ENCODE measurements at regions not wholly inside any gene's neighbourhood (a gene's known extent, or its start where the extent isn't known, plus 50 kb on each side); places are given as distances from the start of the nearest gene placed in this dataset.

- Histone ChIP-seq H3K4me3 (replicated peaks in 1 of 3; ENCODE audit: insufficient read depth in 1 of 3, low read depth in 2 of 3, low read length in 3 of 3) (no peak overlapping the region), H4K20me1 (ENCODE audit: insufficient read depth, low read length) (no peaks in the 10 kb centered on the region), H2AFZ (ENCODE audit: low read length) (no peak overlapping the region), H3K36me3 (replicated peaks in 1 of 2; ENCODE audit: control insufficient read depth in 1 of 2, insufficient read depth in 2 of 2, low read length in 2 of 2) (no peaks in the 10 kb centered on the region), H3K4me2 (ENCODE audit: low read depth, low read length) (no peak overlapping the region), H3K27me3 (ENCODE audit: control insufficient read depth in 1 of 2, insufficient read depth in 2 of 2, low read length in 2 of 2) (no peaks in the 10 kb centered on the region), H3K9ac (ENCODE audit: insufficient read depth, low read depth, low read length) (no peak overlapping the region), H3K9me3 (ENCODE audit: low read length) (no peaks in the 10 kb centered on the region), H3K79me2 (ENCODE audit: insufficient read depth, low read length) (no peaks in the 10 kb centered on the region), H3K27ac (ENCODE audit: extremely low read length, insufficient read depth, low read length) (no peak overlapping the region), H3K4me1 (ENCODE audit: insufficient read depth, low read length) (no peaks in the 10 kb centered on the region)
- TF ChIP-seq ZFP90 (CRISPR knock-in tag; IDR thresholded peaks at IDR 0.05; ENCODE audit: borderline replicate concordance), result no peak
- no peak for TF ChIP-seq STAT5B (CRISPR knock-in tag; IDR thresholded peaks at IDR 0.05)
- TF ChIP-seq MAFK (conservative IDR thresholded peaks at IDR 0.05 in 1 of 2, IDR thresholded peaks at IDR 0.05 in 1 of 2; ENCODE audit: low read length in 2 of 2), result peak; percentile 82 to 88
- TF ChIP-seq ZNF317 (CRISPR knock-in tag; IDR thresholded peaks at IDR 0.05), result no peak
- peak; percentile 85 for TF ChIP-seq MAFF (IDR thresholded peaks at IDR 0.05; ENCODE audit: low read depth, low read length)
- no peak for TF ChIP-seq MBD4 (IDR thresholded peaks at IDR 0.05; ENCODE audit: borderline replicate concordance, low read length)
- TF ChIP-seq ZKSCAN8 (CRISPR knock-in tag; IDR thresholded peaks at IDR 0.05; ENCODE audit: borderline replicate concordance), result no peak
- intact Hi-C loops (cut with micrococcal nuclease; ENCODE audit: unreplicated experiment), result no loop called here
- BruUV-seq (replicated peaks), result no TSS peak
- 57% methylated on average over 5 of the region's 5 CpGs for WGBS (ENCODE audit: low lambda C conversion rate)
- in situ Hi-C loops (cut with HindIII; ENCODE audit: extremely low pct_ligation_motif_present, low pct_unique_long_range_greater_than_20kb), result no loop called here
- no peak for FAIRE-seq
- ChIA-PET POLR2A (no interaction called here), CTCF (ENCODE audit: low intra/inter-chr PET ratio, low total read pairs) (no interaction called here)
- no peak for ATAC-seq
- DNase-seq (ENCODE audit: low spot score), result no peak
These were observed 327.3 kb upstream of the NR2F2 start for GRCh38 chr15:96002890-96003859.

GRCh38 chr15:96005906-96006305, 324.6 kb upstream of the NR2F2 start:
- Histone ChIP-seq H3K9ac (ENCODE audit: insufficient read depth, low read depth, low read length) (no peak overlapping the region), H3K36me3 (replicated peaks in 1 of 2; ENCODE audit: control insufficient read depth in 1 of 2, insufficient read depth in 2 of 2, low read length in 2 of 2) (no peaks in the 10 kb centered on the region), H3K27me3 (ENCODE audit: control insufficient read depth in 1 of 2, insufficient read depth in 2 of 2, low read length in 2 of 2) (no peaks in the 10 kb centered on the region), H3K27ac (ENCODE audit: extremely low read length, insufficient read depth, low read length) (no peak overlapping the region), H3K4me3 (replicated peaks in 1 of 3; ENCODE audit: insufficient read depth in 1 of 3, low read depth in 2 of 3, low read length in 3 of 3) (no peak overlapping the region), H3K9me3 (ENCODE audit: low read length) (no peaks in the 10 kb centered on the region), H3K4me2 (ENCODE audit: low read depth, low read length) (no peak overlapping the region), H3K4me1 (ENCODE audit: insufficient read depth, low read length) (no peaks in the 10 kb centered on the region), H3K79me2 (ENCODE audit: insufficient read depth, low read length) (no peaks in the 10 kb centered on the region), H2AFZ (ENCODE audit: low read length) (no peak overlapping the region), H4K20me1 (ENCODE audit: insufficient read depth, low read length) (no peaks in the 10 kb centered on the region)
- FAIRE-seq (no peak), DNase-seq (ENCODE audit: low spot score) (no peak), ATAC-seq (no peak)
- intact Hi-C loops (cut with micrococcal nuclease; ENCODE audit: unreplicated experiment), result no loop called here
- in situ Hi-C loops (cut with HindIII; ENCODE audit: extremely low pct_ligation_motif_present, low pct_unique_long_range_greater_than_20kb), result no loop called here
- no peak for TF ChIP-seq ELF3 (CRISPR knock-in tag; IDR thresholded peaks at IDR 0.05)
- no peak for TF ChIP-seq SP140L (CRISPR knock-in tag; IDR thresholded peaks at IDR 0.05; ENCODE audit: borderline replicate concordance)
- TF ChIP-seq TIGD3 (CRISPR knock-in tag; IDR thresholded peaks at IDR 0.05; ENCODE audit: borderline replicate concordance), result no peak
- no peak for TF ChIP-seq NFATC3 (CRISPR knock-in tag; IDR thresholded peaks at IDR 0.05)
- no peak for TF ChIP-seq ZNF337 (CRISPR knock-in tag; IDR thresholded peaks at IDR 0.05; ENCODE audit: borderline replicate concordance, low read depth)
- CTCF ChIA-PET (ENCODE audit: low intra/inter-chr PET ratio, low total read pairs), result no interaction called here
- BruUV-seq (replicated peaks), result no TSS peak
- 57% methylated on average over 2 of the region's 2 CpGs for WGBS (ENCODE audit: low lambda C conversion rate)
- POLR2A ChIA-PET, result no interaction called here
